ENCODE measurements at regions not wholly inside any gene's neighbourhood (a gene's known extent, or its start where the extent isn't known, plus 50 kb on each side); places are given as distances from the start of the nearest gene placed in this dataset.

- Histone ChIP-seq H4K20me1 (ENCODE audit: insufficient read depth, poor library complexity, severe bottlenecking) (no peaks in the 10 kb centered on the region), H3K27ac (peak overlapping the region; percentile 62), H2AFZ (peak overlapping the region; percentile 53), H3K36me3 (replicated peaks; ENCODE audit: insufficient read depth, low read depth) (no peaks in the 10 kb centered on the region), H3K9me2 (replicated peaks; ENCODE audit: insufficient read depth) (no peaks in the 10 kb centered on the region), H3K4me1 (ENCODE audit: insufficient read depth) (peaks cover 25% of the 10 kb centered on the region), H3K4me2 (peak overlapping the region; percentile 72), H3K27me3 (peaks cover 96% of the 10 kb centered on the region), H3K9me3 (ENCODE audit: low read depth) (no peaks in the 10 kb centered on the region), H3K4me3 (no peak overlapping the region), H3K79me2 (no peaks in the 10 kb centered on the region)
- WGBS (ENCODE audit: low lambda C conversion rate, missing lambda C conversion rate): 1% methylated on average over 65 of the region's 66 CpGs
- peak; percentile 34 for DNase-seq (ENCODE audit: low spot score)
- TF ChIP-seq EZH2 (IDR thresholded peaks at IDR 0.05; ENCODE audit: borderline replicate concordance) (peak; percentile 88), EZH2phosphoT487 (IDR thresholded peaks at IDR 0.05; ENCODE audit: low read depth, severe bottlenecking, unreplicated experiment) (peak; percentile 92)
- TF ChIP-seq, protein P1, sequence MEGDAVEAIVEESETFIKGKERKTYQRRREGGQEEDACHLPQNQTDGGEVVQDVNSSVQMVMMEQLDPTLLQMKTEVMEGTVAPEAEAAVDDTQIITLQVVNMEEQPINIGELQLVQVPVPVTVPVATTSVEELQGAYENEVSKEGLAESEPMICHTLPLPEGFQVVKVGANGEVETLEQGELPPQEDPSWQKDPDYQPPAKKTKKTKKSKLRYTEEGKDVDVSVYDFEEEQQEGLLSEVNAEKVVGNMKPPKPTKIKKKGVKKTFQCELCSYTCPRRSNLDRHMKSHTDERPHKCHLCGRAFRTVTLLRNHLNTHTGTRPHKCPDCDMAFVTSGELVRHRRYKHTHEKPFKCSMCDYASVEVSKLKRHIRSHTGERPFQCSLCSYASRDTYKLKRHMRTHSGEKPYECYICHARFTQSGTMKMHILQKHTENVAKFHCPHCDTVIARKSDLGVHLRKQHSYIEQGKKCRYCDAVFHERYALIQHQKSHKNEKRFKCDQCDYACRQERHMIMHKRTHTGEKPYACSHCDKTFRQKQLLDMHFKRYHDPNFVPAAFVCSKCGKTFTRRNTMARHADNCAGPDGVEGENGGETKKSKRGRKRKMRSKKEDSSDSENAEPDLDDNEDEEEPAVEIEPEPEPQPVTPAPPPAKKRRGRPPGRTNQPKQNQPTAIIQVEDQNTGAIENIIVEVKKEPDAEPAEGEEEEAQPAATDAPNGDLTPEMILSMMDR (IDR thresholded peaks at IDR 0.05; ENCODE audit: poor library complexity): no peak
Observed at GRCh38 chr5:73298772-73299630, 126.0 kb downstream of the TMEM174 start.

GRCh38 chr5:73298251-73298771 lies 125.3 kb downstream of the TMEM174 start:
- 3% methylated on average over 38 of the region's 50 CpGs for WGBS (ENCODE audit: low lambda C conversion rate, missing lambda C conversion rate)
- H4K20me1 ChIP-seq (ENCODE audit: insufficient read depth, poor library complexity, severe bottlenecking): no peaks in the 10 kb centered on the region
- H2AFZ ChIP-seq: peak overlapping the region; percentile 22

GRCh38 chr5:73297430-73297829 lies 124.4 kb downstream of the TMEM174 start:
- 54% methylated on average over 5 of the region's 5 CpGs for WGBS (ENCODE audit: low lambda C conversion rate, missing lambda C conversion rate)
- no peaks in the 10 kb centered on the region for H3K9me2 ChIP-seq (replicated peaks; ENCODE audit: insufficient read depth)
- TF ChIP-seq EZH2phosphoT487 (IDR thresholded peaks at IDR 0.05; ENCODE audit: low read depth, severe bottlenecking, unreplicated experiment): no peak
- no peak for TF ChIP-seq EZH2 (IDR thresholded peaks at IDR 0.05; ENCODE audit: borderline replicate concordance)
- TF ChIP-seq, protein P1 (IDR thresholded peaks at IDR 0.05; ENCODE audit: poor library complexity): no peak
- peaks cover 81% of the 10 kb centered on the region for H3K27me3 ChIP-seq
- peaks cover 25% of the 10 kb centered on the region for H3K4me1 ChIP-seq (ENCODE audit: insufficient read depth)
- no peak overlapping the region for H2AFZ ChIP-seq
- no peak overlapping the region for H3K27ac ChIP-seq
- no peaks in the 10 kb centered on the region for H3K36me3 ChIP-seq (replicated peaks; ENCODE audit: insufficient read depth, low read depth)
- H3K79me2 ChIP-seq: no peaks in the 10 kb centered on the region
- no peak overlapping the region for H3K4me2 ChIP-seq
- no peak overlapping the region for H3K4me3 ChIP-seq
- no peaks in the 10 kb centered on the region for H4K20me1 ChIP-seq (ENCODE audit: insufficient read depth, poor library complexity, severe bottlenecking)
- H3K9me3 ChIP-seq (ENCODE audit: low read depth): no peaks in the 10 kb centered on the region
- no peak for DNase-seq (ENCODE audit: low spot score)

More at GRCh38 chr5:73298251-73298771, 125.3 kb downstream of the TMEM174 start:
- Histone ChIP-seq H3K36me3 (replicated peaks; ENCODE audit: insufficient read depth, low read depth) (no peaks in the 10 kb centered on the region), H3K4me3 (no peak overlapping the region), H3K27ac (peak overlapping the region; percentile 40), H3K4me1 (ENCODE audit: insufficient read depth) (peaks cover 25% of the 10 kb centered on the region), H3K9me3 (ENCODE audit: low read depth) (no peaks in the 10 kb centered on the region), H3K79me2 (no peaks in the 10 kb centered on the region), H3K4me2 (peak overlapping the region; percentile 72), H3K27me3 (peaks cover 89% of the 10 kb centered on the region), H3K9me2 (replicated peaks; ENCODE audit: insufficient read depth) (no peaks in the 10 kb centered on the region)
- DNase-seq (ENCODE audit: low spot score): no peak
- TF ChIP-seq EZH2 (IDR thresholded peaks at IDR 0.05; ENCODE audit: borderline replicate concordance) (peak; percentile 69), EZH2phosphoT487 (IDR thresholded peaks at IDR 0.05; ENCODE audit: low read depth, severe bottlenecking, unreplicated experiment) (no peak)
- TF ChIP-seq, protein P1 (IDR thresholded peaks at IDR 0.05; ENCODE audit: poor library complexity): no peak
